ENCODE measurements at regions not wholly inside any gene's neighbourhood (a gene's known extent, or its start where the extent isn't known, plus 50 kb on each side); places are given as distances from the start of the nearest gene placed in this dataset.

- no peak for DNase-seq (ENCODE audit: low read depth)
- H3K4me3 ChIP-seq (ENCODE audit: control insufficient read depth, low read depth, low read length) = no peak overlapping the region
- no peak for TF ChIP-seq CTCF (conservative IDR thresholded peaks at IDR 0.05; ENCODE audit: control insufficient read depth, insufficient read depth, low read depth, low read length)
These were observed 140.9 kb downstream of the TPRA1 start for GRCh38 chr3:127449486-127450212.

- TF ChIP-seq CTCF (conservative IDR thresholded peaks at IDR 0.05; ENCODE audit: control insufficient read depth, insufficient read depth, low read depth, low read length) = no peak
- no peak for DNase-seq (ENCODE audit: low read depth)
- no peak overlapping the region for H3K4me3 ChIP-seq (ENCODE audit: control insufficient read depth, low read depth, low read length)
These were observed 141.9 kb downstream of the TPRA1 start for GRCh38 chr3:127448671-127449070.

- no peak for DNase-seq (ENCODE audit: low read depth)
- no peak overlapping the region for H3K4me3 ChIP-seq (ENCODE audit: control insufficient read depth, low read depth, low read length)
- no peak for TF ChIP-seq CTCF (conservative IDR thresholded peaks at IDR 0.05; ENCODE audit: control insufficient read depth, insufficient read depth, low read depth, low read length)
These were observed 142.4 kb downstream of the TPRA1 start for GRCh38 chr3:127448161-127448561.

- TF ChIP-seq CTCF (conservative IDR thresholded peaks at IDR 0.05; ENCODE audit: control insufficient read depth, insufficient read depth, low read depth, low read length) = no peak
- no peak overlapping the region for H3K4me3 ChIP-seq (ENCODE audit: control insufficient read depth, low read depth, low read length)
- no peak for DNase-seq (ENCODE audit: low read depth)
These were observed 143.8 kb downstream of the TPRA1 start for GRCh38 chr3:127446756-127447155.

GRCh38 chr3:127445581-127446343 is 144.8 kb downstream of the TPRA1 start:
- no peak for TF ChIP-seq CTCF (conservative IDR thresholded peaks at IDR 0.05; ENCODE audit: control insufficient read depth, insufficient read depth, low read depth, low read length)
- H3K4me3 ChIP-seq (ENCODE audit: control insufficient read depth, low read depth, low read length) = no peak overlapping the region
- no peak for DNase-seq (ENCODE audit: low read depth)

GRCh38 chr3:127444761-127445160 is 145.8 kb downstream of the TPRA1 start:
- H3K4me3 ChIP-seq (ENCODE audit: control insufficient read depth, low read depth, low read length) = no peak overlapping the region
- DNase-seq (ENCODE audit: low read depth) = no peak
- TF ChIP-seq CTCF (conservative IDR thresholded peaks at IDR 0.05; ENCODE audit: control insufficient read depth, insufficient read depth, low read depth, low read length) = no peak
